ENCODE measurements at regions not wholly inside any gene's neighbourhood (a gene's known extent, or its start where the extent isn't known, plus 50 kb on each side); places are given as distances from the start of the nearest gene placed in this dataset.

DNA sequence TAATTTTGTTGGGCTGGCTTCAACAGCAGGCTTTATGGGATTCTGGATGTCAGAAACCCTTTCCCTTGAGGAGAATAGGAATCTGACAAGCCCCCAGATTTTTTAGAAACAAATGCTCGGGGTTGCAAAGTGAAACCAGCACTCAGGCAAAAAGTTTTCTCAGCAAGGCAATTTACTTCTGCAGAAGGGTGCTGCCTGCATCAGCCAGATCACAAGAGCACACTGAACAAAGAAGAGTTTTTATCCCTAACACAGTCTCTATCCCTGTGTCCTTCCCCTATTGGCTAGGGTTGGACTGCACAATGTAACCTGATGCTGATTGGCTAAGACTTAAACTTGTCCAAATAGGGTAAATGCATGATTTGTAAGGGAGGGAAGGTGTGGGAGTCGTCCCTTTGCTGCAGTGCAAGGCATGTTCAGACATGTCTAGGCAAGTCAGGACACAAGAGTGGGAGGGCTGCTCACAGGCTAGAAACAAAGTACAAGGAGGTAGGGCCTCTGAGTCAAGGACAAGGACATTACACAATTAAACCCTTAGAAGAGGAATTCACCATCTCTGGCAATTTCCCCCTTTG is 175.8 kb downstream of the CCNG2 start:
- TF ChIP-seq, protein P1, sequence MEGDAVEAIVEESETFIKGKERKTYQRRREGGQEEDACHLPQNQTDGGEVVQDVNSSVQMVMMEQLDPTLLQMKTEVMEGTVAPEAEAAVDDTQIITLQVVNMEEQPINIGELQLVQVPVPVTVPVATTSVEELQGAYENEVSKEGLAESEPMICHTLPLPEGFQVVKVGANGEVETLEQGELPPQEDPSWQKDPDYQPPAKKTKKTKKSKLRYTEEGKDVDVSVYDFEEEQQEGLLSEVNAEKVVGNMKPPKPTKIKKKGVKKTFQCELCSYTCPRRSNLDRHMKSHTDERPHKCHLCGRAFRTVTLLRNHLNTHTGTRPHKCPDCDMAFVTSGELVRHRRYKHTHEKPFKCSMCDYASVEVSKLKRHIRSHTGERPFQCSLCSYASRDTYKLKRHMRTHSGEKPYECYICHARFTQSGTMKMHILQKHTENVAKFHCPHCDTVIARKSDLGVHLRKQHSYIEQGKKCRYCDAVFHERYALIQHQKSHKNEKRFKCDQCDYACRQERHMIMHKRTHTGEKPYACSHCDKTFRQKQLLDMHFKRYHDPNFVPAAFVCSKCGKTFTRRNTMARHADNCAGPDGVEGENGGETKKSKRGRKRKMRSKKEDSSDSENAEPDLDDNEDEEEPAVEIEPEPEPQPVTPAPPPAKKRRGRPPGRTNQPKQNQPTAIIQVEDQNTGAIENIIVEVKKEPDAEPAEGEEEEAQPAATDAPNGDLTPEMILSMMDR (conservative IDR thresholded peaks at IDR 0.05; ENCODE audit: low read depth in 2 of 2): no peak
- no peak for TF ChIP-seq EZH2 (IDR thresholded peaks at IDR 0.05; ENCODE audit: low read depth, unreplicated experiment)
- TF ChIP-seq, protein P2, sequence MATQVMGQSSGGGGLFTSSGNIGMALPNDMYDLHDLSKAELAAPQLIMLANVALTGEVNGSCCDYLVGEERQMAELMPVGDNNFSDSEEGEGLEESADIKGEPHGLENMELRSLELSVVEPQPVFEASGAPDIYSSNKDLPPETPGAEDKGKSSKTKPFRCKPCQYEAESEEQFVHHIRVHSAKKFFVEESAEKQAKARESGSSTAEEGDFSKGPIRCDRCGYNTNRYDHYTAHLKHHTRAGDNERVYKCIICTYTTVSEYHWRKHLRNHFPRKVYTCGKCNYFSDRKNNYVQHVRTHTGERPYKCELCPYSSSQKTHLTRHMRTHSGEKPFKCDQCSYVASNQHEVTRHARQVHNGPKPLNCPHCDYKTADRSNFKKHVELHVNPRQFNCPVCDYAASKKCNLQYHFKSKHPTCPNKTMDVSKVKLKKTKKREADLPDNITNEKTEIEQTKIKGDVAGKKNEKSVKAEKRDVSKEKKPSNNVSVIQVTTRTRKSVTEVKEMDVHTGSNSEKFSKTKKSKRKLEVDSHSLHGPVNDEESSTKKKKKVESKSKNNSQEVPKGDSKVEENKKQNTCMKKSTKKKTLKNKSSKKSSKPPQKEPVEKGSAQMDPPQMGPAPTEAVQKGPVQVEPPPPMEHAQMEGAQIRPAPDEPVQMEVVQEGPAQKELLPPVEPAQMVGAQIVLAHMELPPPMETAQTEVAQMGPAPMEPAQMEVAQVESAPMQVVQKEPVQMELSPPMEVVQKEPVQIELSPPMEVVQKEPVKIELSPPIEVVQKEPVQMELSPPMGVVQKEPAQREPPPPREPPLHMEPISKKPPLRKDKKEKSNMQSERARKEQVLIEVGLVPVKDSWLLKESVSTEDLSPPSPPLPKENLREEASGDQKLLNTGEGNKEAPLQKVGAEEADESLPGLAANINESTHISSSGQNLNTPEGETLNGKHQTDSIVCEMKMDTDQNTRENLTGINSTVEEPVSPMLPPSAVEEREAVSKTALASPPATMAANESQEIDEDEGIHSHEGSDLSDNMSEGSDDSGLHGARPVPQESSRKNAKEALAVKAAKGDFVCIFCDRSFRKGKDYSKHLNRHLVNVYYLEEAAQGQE (IDR thresholded peaks at IDR 0.05; ENCODE audit: unreplicated experiment): no peak
